COLO829 (cell line): ENCODE measurements at regions not wholly inside any gene's neighbourhood (a gene's known extent, or its start where the extent isn't known, plus 50 kb on each side); places are given as distances from the start of the nearest gene placed in this dataset.
"Not testable (repeated sequence)": the region's sequence is repeated elsewhere in the genome, so short reads cannot be mapped to it uniquely, and the experiment has no call there.

Experiments
- DNase-seq: peaks from one replicate; pipeline ENCODE4 v3.0.0; 2012; ENCODE audit warnings: low spot score

DNA sequence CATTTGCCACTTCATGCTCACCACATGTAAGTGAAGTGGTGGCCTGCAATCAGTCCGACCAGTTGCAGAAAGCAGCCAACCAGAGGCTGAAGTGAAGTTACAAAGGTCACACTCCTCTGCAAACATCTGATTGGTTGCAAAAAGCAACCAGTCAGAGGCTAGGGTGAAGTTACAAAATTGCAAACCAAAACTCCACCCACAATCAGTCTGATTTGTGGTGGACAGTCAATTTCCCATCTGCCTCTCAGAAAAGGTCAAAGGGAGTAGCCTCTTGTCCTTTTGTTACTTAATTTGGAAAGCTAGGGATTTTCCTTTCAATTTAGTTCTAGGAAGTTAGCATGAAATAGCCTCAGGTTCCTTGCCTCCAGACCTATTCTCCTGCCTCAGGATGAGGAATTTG lies 185.0 kb downstream of the UXS1 start:
- DNase-seq = no peak

DNA sequence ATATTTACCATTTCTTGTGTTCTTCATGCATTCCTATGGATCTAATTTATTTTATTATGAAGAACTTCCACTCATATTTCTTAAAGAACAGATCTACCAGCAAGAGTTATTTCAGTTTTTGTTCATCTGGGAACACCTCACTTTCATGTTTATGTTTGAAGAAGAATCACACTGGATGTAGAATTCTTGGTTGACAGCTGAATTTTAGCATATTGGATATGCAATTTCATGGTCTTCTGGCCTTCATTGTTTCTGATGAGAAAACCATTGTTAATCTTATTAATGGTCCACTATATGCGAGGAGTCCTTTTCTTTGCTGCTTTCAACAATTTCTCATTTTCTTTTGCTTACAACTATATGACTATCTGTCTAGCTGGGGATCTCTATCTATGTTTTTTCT lies 189.2 kb downstream of the UXS1 start:
- DNase-seq = no peak

DNA sequence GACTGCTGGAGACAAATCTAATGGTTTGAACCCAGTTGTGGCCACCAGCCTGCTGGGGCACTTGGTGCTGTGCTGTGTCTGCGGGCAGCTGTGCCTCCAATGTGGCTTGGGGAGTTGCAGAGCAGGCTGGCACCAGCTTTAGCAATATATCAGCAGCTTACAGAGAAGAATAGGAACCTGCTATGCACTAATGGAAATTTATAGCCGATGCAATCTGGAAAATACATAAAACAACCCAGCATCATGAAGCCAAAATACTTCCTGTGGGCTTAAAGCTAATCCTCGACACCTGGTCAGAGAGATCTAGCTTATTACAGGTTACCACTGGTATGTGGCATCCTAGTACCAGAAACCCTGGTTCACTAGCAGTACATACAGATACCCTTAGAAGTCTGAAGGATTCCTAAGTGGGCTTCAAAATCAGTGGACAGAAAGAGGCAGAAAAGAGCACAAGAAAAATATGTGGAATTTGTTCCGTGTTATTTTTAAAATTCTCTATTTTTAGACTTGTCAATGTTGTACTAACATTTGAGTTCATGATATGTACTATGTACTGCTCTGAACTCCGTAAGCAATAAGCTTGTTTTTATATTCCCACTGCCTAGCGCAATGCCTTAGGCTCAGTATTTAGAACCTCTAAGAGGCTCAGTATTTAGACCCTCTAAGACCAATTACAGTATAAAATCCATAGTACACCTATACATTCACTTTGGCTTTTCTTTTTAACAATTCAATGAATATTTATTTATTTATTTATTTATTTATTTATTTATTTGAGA lies 194.7 kb downstream of the UXS1 start:
- DNase-seq = no peak

DNA sequence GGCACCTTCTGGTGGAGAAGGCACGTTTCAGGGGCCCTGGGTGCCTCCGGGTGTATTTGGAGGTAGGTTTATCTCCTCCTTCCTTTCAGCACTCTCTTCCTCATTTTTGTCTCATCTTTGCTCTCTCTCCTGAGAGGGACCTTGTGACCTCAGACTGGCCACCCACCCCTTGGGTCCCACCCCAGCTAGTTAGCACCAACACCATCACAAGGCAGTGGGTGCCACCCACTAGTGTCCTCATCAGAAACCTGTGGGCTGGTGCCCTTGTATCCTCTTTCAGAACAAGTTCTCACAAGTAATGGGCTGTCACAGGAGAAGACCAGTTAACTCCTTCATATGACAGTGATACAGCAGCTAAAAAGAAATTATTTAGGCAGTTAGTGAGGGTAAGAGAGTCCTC lies 196.4 kb downstream of the UXS1 start:
- no peak for DNase-seq

DNA sequence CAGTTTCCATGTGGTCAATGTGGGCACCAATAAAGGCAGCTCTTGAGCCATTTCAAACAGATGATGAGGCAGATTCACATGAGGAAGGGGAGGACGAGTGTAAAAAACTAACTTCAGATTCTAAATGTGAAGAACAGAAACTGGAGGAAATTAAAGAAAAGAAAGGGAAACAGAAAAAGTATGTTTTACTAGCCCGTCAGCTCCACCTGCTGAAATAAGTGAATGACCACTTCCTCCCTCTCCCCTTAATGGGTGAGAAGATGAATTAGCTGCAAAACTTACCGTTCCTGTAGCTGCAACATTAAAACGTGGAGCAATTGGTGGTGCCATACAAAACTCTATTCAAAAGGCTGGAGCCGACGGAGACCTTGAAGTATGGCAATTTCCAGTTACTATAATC lies 203.5 kb downstream of the UXS1 start:
- DNase-seq = no peak

DNA sequence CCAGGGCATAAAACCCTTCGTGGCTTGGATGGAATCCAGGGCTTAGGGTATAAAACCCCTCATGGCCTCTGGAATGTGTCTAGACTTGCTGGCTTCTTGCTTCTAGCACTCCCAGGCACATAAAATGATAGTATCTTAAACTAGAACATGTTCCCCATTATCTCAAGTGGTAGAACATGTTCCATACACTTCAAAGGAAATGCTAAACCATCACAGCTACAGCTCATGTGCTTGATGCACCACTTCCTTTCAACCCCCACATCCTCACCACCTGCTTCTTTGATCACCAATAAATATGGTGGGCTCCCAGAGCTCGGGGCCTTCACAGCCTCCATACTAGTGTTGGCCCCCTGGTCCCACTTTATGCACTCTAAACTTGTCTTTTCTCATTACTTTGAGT lies 204.3 kb downstream of the UXS1 start:
- DNase-seq = not testable (repeated sequence)

DNA sequence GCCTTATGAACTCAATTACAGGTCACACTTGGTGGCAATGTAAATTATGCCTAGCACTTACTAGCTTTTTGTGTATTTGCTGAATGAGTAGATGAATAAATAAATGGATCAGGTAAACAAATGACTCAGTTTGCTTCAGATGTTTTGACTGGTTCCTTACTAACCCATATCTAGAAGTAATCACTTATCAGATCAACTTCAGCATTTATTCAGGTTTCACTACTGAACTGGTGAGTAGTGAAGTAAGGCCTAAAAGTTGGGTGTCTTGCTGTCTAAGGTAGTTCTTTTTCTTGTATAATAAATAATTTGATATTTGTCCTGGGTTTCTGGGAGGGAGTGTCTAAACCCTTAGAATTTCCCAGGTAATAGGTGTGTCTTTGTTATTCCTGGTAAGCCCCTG lies 205.0 kb downstream of the UXS1 start:
- no peak for DNase-seq

DNA sequence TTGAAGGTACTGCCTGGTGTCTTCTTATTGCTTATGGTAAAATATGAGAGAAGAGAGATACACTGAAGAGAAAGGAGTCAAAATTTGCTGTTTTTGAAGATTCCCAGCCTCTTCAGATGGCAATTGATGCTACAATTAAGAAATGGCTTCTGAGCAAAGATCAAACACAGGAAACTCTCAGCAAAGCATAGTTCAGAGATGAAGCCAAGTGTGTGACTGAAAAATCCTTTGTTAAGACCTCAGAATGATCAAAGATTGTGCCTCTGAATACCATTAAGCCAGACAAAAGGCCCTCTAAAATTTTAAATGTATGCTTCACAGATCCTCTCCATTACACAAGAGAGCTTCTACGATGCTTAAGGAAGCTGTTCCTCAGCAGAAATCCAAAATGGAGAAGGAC lies 216.3 kb downstream of the UXS1 start:
- no peak for DNase-seq

DNA sequence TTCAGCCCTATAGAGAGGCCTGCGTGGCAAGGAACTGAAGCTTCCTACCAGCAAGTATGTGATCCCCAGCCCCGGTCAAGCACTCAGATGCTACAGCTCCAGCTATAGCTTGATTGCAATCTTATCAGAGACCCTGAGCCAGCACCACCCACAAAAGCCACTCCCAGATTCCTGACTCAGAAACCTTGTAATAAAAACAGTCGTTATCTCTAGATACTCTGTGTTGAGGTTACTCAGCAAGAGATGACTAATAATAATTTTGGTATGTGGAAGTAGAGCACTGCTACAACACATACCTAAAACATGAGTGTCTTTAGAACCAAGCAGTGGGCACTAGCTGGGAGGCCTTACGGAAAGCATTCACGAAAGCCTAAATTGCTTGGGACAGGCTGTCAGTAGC lies 216.9 kb downstream of the UXS1 start:
- DNase-seq = peak; percentile 22

DNA sequence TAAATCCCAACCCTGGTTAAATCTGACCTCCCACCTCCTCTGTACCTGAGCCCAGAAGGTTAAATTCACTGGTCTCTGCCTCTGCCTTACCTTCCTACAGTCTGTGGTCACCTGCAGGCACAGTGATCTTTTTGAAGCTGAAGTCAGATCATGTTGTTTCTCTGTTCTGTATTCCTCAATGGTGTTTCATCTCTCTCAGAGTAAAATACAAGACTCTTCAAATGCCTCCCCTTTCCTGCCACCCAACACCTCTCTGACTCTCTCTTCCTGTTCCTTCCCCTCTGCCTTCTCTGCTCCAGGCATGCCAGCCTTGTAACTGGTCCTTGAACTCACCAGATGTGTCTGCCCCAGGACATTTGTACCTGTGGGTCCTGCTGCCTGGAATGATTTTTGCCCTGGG lies 219.3 kb downstream of the UXS1 start:
- DNase-seq = no peak

DNA sequence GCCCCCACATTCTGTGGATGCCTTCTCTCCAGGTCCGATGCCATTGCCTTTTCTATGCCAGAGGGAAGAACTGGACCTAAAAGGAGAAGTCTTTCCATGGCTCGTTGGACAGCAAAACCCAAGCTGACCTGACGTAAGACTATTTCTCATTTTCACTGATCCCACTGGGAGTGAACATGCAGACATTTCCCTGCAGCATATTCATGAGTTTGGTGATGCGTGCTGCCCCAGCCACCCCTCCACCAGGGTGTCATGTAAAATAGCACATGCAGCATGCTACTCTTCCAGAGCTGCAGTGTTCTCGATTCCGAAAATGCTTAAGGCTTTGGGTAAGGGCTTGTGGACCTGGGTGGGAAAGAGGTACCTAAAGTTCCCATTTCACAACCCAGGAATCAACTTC lies 221.2 kb downstream of the UXS1 start:
- no peak for DNase-seq

DNA sequence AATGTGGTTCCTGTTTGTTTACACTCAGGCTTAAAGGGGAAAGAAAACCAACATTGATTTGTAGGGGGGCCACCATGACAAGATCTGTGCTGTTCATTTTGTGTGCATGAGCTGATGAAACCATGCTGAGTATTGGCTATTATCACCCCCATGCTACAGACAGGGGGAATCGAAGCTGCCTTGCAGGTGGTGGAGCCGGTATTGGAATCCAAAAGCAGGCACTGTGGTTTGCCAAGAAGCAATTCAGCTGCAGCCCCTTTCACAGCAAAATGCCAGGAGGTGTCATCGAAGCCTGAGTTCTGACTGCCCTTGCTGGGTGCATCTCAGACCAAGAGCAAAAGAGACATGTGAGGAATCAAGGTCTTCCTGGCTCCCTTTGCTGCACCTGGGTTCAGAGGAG lies 221.9 kb downstream of the UXS1 start:
- no peak for DNase-seq

DNA sequence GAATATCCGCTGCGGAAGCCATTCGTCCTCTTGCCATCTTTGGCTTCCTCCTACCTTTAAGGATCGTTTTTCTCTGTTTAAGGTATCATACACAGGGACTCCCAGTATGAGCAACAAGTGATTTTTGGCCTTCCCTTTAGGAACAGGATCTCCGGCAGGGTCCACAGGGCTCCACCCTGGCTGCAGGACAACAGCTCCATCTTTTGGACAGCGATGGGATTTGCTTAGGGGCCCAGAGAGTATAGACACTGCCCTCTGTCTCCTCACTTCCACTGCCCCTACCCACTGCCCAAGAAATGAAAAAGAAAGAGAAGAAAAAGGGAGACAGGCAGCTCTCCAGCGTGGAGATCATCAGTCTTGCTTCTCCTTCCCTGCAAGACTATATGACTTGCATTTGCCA lies 224.5 kb downstream of the UXS1 start:
- DNase-seq = no peak

DNA sequence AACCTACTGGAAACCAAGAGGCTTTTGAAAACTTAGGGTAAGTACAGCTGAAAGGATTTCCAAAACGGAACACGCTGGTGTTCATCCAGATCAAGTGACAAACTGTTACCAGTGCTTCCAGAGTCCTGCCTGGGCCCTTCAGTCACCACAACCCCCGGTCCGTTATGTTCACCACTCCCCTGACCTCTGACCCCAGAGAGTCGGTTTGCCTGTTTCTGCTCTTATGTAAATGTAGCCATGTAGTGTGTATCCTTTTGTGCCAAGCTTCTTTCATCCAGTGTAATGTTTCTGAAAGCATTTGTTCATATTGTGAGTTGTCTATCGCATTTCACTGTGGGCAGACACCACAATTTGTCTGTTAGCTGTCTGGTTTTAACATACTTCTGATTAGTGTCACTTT lies 217.5 kb downstream of the NCK2 start:
- no peak for DNase-seq

DNA sequence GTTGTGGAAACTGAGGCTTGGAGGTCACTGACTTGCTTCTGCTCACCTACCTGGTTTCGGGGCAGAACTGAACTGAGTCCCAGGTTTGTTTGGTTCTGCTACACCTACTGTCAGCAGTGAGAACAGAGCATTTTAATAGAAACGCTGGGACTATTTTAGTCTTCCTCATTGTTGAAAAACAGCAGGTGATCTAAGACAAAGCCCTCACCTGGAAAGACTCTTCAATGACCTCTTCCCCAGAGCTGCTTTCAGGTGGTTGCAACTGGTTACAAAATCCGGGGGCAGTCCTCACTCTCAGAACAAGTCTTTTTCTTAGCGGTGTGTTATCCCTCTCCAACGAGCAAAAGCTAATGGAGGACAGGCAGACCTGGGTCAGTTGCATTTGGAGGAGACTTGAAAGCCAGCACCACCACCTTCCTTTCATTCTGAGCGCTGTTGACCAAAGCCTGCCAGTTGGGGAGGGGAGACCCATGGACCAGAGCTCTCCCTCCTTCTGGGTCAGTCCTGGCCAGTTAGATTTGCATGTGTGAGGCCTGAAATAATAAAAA lies 217.0 kb downstream of the NCK2 start:
- DNase-seq = no peak

DNA sequence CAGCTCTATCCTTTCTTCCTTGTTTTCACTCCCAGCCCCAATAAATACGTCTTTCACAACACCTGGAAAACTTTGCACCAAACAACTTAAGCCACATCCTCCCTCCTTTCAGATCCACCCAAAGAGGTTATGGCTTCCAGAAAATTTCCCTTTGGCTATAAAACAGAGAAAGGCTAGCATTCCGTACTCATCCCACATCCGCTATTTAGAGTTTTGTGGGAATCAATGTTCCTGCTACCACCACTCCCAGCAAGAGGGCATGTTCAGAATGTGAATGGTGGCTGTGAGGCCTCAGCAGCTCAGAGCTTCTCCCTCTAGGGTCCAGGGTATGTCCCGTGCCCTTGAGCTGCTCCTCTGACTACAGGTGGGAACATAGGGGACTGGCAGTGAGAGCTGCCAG lies 214.6 kb downstream of the NCK2 start:
- DNase-seq = no peak

DNA sequence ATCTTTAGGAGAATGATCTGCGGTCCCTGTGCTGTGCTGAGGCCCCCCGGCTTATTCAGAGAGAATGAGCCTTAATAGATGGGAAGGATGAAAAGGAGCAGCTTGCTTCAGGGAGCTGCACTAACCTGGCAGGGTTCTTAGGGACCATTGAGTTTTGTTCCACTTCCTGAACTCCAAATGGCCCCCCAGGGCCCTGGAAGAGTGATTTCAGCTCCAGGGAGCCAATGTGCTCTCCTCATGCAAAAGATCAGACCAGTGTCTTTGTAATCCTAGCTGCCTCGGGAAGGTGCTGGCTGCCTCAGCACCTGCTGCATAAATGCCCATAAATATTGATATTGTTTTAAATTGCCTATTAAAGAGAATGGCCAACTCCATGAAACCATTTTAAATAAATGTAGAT lies 210.2 kb downstream of the NCK2 start:
- DNase-seq = no peak

DNA sequence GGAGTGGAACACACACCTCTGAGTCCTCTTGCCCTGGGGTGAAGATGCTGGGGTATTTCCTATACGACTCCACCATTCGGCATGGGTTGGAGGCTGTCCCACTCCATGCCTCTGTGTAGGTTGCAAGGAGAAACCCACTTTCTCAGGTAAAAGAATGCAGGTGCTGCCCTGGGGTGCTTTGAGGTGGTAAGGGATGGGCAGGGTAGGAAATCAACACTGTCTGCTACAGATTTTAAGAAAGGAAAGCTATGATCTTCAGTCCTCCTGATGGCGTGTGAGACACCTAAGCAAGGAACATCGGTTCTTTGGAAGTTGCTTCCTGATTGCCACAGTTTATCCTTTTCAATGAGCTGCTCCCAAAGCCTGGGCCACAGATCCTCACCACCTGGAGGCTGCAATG lies 209.2 kb downstream of the NCK2 start:
- DNase-seq = no peak

DNA sequence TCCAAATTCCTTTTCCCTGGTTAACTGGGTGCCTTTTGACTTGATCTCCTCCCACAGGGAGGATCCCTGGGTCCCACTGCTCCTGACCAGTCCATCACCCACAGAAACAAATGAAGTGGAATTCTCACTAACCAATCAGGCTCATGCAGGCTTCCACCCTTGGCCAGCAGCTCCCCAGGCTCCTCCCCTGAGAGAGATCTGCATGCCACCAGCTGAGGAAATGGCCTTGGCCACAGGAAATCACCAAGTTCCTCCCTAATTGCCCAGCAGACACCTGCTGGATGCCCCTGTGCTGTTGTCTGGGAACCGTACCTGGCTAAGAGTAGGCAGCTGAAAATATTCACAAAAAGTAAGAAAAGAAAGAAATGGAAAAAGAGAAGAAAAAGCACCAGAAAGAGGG lies 207.4 kb downstream of the NCK2 start:
- no peak for DNase-seq

DNA sequence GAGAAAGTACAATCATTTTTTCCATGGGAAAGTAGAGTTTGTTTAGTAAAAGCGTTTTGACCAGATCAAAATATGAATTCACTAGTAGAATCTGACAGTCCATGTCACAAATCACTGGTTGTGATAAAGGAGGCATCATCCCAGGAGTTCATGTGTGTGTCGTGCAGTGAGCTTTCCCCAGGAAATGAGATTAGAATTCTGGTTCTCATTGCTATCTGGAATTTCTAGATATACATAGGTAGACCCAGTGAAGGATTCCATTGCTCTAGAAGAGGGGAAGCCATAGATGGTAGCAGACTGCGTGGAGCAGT lies 206.6 kb downstream of the NCK2 start:
- no peak for DNase-seq

DNA sequence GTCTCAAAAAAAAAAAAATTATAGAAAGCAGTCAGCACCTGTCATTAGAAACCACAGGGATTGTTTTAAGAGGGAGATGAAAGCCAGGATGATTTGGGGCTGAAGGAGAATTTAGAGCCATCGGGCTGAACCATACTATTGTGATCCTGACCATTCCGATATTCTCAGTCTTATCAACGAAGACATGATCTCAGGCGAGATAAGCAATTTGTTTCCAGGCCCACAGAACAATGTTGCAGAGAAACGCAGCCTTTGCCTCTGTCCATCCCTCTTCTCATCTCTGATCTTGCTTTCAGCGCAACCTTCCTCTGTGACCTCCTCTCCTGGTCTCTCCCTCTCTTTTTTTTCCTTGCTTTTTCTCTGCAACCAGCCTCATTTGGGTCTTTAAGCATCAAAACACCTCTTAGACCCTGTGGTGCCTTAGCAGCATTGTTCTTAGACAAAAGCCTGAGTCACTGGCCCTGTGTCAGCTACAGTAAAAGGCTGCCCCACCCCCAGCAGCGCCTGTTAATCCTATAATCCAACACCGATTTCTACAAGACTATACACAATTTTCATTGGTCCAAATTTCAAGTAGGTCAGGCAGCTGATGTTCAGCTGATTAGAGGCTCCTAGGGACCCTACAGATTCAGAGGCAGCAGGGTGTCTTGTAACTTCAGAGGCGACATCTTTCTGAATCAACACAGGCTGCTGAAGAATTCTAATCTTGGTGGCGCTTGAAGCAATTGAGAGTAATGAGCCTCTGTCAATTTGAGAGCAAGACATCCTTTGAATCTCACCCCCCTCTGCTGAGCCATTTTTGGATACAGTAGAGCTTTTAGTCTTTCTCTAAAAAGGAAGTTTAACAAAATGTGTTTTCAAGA lies 206.0 kb downstream of the NCK2 start:
- no peak for DNase-seq

DNA sequence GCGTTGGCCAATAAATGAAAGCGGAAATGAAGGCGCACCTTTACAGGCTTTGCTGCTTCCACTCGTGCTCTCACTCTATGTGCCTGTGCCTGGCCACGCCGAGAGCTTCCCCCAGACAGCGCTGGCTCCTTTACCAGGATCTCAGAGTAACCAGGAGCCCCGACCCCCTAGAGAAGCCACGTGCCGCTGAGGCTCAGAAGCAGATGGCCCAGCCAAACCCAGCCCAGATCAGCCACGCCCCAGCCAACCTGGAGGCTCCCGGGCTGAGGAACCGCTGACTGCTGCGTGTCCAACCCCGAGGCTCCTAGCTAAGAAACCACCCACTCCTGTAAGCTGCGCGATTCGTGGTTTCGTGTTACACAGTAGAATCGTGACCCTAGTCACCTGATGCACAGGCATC lies 199.3 kb downstream of the NCK2 start:
- DNase-seq = no peak
